Activated naive CD4-positive, alpha-beta T cell treated with anti-CD3 and anti-CD28 coated beads, Interleukin-2, amount 50 U/mL, for 16 hours (primary cell): ENCODE measurements at regions not wholly inside any gene's neighbourhood (a gene's known extent, or its start where the extent isn't known, plus 50 kb on each side); places are given as distances from the start of the nearest gene placed in this dataset.

Experiments
- DNase-seq: peaks from one replicate; pipeline ENCODE4 v3.0.0-alpha.2; 2020

GRCh38 chr11:76721755-76722677 is 51.5 kb upstream of the LRRC32 start:
- peak; percentile 74 for DNase-seq

GRCh38 chr11:76723142-76723541 is 52.6 kb upstream of the LRRC32 start:
- DNase-seq: no peak

GRCh38 chr11:76723548-76723947 is 53.0 kb upstream of the LRRC32 start:
- no peak for DNase-seq

GRCh38 chr11:76724171-76724768 is 53.7 kb upstream of the LRRC32 start:
- no peak for DNase-seq

DNA sequence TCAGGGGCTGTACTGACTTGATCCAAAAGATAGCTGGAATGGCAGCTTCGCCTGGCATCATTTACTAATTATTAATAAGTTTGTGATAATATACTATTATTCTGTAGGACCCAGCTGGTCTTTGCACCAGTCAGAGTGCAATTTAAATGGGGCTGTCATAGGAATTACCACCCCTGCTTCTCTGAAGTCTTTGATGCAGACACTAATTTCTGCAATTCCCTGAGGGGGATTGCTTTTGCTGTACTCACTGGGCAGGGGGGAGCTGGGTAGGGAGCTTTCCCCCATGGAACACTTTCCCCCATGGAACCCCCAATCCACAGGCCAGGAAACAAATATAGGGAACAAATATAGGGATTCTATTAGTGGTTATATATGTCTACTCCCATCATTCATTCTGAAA is 54.9 kb upstream of the TSKU start:
- no peak for DNase-seq

DNA sequence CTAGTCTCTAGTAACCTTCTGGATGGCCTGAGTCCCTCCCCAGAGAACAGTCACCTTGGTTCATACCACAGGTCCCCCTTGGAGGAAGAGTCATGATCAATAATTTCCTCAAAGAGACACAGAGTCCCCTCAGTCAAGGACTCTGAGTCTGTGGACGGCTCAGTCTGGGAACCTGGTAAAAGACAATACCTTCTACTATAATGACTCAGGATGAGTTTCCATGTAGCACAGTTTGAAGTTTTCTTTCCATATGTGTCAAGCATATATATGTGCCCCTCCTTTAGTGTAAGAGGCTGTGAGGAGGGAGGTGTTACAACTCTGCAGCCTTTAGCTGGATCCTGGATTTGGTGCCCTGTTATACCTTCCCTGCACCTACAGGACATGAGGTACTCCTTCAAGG is 54.4 kb upstream of the TSKU start:
- DNase-seq: no peak

GRCh38 chr11:76729214-76729613 is 53.9 kb upstream of the TSKU start:
- no peak for DNase-seq

DNA sequence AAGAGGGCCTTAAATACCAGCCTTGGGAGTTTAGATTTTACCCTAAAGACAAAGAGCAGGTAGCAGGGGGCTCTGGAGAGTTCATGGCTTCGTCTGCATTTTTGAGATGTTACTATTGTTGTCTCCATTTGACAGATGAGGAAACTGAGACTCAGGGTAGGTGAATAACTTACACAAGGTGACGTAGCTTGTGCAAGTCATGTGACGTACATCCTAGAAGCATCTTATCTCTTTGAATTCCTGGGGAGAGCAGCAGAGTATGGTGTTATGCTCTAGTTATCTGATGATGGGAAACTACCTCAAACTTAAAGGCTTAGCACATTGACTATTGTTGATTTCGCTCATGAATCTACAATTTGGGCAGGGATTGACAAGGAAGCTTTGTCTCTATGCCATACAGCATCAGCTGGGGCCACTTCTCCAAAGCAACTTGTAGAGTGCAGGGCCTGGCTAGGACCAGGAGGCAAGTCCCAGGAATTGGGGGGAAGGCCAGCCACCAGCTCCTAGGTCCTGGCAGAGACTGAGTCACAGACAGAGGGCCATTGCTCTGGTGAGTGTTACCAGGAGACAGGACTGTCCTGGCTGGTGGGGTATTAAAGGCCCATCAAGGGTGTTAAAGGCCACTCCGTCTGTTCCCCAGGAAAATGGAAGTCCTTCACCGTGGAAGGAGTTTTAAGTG is 52.1 kb upstream of the TSKU start:
- DNase-seq: no peak

DNA sequence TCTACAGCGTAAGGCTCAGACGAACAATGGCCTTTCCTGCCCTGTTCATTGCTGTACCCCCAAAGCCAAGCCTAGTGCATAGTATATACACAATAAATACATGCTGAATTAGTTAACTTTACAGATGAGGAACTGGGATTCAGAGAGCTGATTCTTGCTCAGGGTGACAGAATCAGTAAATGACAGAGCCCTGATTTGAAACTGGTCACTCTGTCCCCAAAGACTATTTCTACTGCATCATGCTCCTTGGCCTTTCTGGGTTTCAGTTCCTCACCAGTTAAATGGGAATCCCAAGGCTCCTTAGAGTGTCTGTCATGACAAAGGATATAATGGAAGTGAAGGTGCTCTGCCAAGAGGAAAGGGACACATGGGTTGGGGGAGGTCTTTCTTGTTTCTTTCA is 50.5 kb upstream of the TSKU start:
- no peak for DNase-seq
